HS-27A (cell line): ENCODE measurements at regions not wholly inside any gene's neighbourhood (a gene's known extent, or its start where the extent isn't known, plus 50 kb on each side); places are given as distances from the start of the nearest gene placed in this dataset.

ENCODE experiments used
- DNase-seq: peaks from one replicate; pipeline ENCODE4 v3.0.0-alpha.2; 2012; ENCODE audit warnings: low read depth, missing footprints

GRCh38 chr2:120401275-120402066 lies 55.5 kb downstream of the INHBB start:
- DNase-seq, result no peak

- no peak for DNase-seq
Measured at GRCh38 chr2:120402067-120402433, 56.1 kb downstream of the INHBB start.

- DNase-seq, result no peak
Measured at GRCh38 chr2:120402508-120402907, 56.6 kb downstream of the INHBB start.

DNA sequence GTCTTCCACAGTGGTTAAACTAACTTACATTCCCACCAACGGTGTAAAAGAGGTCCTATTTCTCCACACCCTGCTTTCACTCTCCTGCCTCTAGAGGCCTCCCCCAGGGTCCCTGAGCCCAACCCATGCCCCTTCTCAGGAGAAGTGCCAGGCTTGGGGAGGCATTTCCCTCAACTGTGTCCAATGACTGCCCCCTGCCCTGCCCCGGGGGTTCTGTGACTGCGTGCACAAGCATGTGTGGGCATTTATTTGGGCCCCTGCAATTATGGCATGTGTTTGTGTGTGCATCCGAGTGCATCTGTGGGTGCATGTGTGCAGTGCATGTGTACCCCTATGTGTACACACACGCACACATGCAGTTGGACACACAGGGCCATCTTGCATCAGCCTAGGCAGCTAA lies 57.3 kb downstream of the INHBB start:
- no peak for DNase-seq

- DNase-seq, result no peak
Measured at GRCh38 chr2:120403676-120404075, 57.7 kb downstream of the INHBB start.

- DNase-seq, result no peak
Measured at GRCh38 chr2:120404274-120404673, 58.3 kb downstream of the INHBB start.

DNA sequence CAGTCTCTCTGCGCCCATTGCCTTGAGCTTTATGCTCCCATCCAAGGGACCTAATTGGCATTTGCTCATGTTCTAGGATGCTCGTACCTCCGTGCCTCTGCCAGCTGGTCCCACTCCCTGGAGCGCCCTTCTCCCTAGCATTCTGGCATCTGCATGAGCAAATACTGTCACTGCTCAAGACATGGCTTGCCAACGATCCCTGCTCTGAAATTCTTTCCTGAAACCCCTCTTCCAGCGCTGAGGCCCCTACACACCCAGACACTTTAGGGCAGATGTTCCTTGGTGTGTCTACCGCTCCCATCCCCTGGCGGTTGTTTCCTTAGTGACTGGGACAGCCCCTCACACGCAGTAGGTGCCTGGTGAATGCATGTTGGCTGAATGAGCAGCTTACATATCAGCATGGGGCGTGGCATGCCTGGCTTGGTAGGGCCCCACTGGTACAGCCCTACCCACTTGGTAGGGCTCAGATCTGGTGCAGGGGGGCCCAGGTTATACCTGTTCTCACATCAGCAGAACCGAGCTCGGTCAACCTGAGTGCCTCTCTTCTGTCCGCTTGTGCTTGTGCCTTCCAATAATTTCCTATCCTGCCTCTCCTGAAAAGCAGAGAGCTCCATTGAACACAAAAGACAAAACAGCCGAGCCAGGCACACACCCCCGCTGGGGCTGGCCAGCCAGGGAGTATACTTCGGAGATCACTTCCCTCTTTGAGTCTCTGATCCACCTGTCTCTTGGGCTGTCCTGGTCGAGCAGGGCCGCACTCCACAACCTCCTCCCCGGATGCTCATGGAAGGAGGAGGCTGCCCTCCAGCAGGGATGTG lies 59.2 kb downstream of the INHBB start:
- DNase-seq, result no peak

GRCh38 chr2:120405759-120406099 lies 59.8 kb downstream of the INHBB start:
- no peak for DNase-seq

DNA sequence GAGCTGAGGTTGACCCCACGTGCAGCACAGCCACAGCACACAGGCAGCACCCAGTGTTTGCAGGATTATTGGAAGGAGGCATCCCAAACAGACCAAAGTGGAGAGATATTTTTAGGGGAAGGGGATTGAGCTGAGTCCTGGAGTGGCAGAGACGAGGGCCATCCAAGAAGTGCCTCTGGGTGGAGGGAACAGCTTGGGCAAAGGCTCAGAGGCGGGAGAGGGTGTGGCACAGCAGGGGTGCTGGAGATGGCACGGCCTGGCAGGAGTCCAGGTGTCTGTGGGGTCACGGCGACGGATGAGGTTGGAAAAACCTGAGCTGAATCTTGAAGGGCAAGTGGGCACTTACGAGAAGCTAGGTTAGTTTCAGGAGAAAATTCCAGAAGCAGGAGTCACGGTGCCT lies 60.6 kb downstream of the INHBB start:
- no peak for DNase-seq

- DNase-seq, result no peak
Measured at GRCh38 chr2:120410487-120410886, 64.6 kb downstream of the INHBB start.

DNA sequence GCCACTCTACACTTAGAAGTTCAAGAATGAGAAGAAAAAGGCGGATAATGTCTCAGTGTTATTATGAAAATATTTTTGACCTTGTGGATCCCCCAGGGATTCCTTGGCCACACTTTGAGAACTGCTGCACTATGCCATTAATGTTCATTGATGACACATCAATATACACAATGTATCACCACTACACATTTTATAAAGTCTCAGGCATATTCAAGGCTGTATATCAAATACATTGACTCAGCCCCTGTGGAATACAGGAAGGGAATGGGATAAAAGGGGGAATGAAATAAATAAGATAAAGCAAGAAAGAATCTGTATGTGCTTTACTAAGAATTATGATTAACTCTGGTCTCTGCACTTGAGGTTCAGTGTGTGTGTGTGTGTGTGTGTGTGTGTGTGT lies 69.1 kb downstream of the INHBB start:
- DNase-seq, result no peak

DNA sequence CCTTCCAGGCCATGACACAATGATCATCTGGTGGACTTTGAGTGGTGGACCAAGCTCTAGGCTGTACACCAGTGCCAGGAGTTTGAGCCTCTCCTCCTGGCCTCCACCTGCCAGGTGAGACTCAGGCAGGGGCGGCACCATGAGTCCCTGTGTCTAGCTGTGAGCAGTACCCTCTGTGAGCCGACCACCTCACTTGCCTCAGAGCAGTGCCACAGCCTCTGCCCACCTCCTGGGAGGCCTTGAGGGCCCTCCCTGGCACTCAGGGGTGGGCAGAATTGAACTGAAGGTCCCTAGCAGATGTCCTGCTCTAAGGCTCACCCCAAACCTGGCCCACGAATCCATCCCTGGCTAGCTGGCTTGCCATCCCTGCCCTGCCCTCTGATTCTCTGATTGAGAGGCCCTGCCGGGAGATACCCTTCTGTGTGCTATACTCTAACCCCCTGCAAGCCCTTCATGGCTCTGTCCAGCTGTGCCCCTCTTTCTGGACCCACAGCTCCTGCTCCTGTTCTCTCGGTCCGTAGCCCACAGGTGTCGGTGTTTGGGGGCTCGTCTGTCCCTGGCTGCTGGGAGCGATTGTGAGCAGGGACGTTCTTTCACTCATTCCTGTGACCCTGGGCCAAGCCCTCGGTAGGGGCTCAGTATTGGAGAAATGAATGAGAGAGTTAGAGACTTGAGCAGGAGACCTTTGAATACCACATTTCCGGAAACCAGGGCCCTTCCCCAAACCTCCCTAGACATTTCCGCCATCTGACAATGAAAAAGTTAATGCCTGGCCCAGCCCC lies 70.0 kb downstream of the INHBB start:
- no peak for DNase-seq

- no peak for DNase-seq
Measured at GRCh38 chr2:120418174-120418787, 72.3 kb downstream of the INHBB start.

DNA sequence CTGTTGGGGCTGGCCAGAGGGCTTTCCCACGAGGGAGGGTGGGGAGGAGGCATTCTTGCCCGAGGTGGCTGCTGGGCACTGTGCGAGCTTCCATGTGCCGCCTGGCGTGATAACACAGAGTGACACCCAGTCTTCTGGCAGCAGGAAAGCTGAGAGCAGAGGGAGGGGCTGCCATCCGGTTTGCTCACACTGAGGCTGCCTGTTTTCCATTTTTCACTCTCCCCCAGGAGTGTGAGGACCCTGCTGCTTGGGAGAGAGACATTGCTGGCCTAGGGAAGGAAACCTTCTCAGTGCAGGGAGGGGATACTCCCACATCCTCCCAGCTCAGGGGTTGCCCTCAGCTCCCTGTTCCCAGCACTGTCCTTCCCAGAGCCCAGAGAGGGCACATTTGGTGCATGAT lies 73.1 kb downstream of the INHBB start:
- no peak for DNase-seq

DNA sequence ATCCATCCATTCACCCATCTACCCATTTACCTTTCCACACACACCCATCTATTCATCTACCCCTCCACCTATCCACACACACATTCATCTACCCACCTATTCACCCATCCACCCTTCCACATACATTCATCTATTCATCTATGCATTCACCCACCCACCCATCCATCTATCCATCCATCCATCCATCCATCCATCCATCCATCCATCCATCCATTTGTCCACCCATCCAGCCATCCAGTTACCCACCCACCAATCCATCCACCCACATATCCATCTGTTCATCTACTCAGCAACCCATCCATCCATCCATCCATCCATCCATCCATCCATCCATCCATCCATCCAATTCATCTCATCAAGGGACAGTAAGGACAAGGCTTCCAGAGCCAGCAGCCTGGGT lies 74.0 kb downstream of the INHBB start:
- DNase-seq, result no peak

- no peak for DNase-seq
Measured at GRCh38 chr2:120421126-120421829, 75.3 kb downstream of the INHBB start.

GRCh38 chr2:120421830-120422175 lies 75.9 kb downstream of the INHBB start:
- DNase-seq, result no peak

DNA sequence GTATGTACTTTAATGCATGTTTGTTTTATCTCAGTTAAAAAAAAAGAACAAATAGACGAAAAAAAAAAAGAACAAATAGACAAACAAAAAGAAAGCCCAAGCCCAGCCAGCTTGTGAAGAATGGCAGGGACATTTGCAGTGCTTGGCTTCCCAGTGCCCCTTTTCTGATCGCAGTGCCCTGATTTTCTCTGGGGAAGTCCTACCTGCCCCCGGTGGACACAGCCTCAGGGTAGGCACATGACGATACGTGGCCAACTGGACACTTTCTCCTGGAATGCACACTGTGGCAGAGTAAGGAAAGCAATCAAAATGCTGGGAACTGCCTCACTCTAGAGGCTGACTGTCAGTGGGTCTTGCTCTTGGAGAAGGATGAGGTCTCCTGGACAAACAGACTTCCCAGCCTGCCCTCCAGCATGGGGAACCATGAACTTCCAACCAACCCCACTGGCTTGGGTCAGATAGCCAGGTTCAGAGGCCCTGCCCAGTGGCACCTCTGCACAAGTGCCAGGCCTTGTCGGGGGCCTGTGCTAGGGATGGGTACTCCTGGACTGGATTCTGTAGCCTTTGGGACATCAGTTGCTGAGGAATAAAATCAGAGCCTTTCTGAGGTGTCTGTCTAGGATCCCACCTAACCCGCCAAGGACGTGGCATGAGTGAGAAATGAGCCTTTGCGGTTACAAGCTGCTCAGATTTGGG lies 76.7 kb downstream of the INHBB start:
- no peak for DNase-seq

- no peak for DNase-seq
Measured at GRCh38 chr2:120423167-120423943, 77.4 kb downstream of the INHBB start.

DNA sequence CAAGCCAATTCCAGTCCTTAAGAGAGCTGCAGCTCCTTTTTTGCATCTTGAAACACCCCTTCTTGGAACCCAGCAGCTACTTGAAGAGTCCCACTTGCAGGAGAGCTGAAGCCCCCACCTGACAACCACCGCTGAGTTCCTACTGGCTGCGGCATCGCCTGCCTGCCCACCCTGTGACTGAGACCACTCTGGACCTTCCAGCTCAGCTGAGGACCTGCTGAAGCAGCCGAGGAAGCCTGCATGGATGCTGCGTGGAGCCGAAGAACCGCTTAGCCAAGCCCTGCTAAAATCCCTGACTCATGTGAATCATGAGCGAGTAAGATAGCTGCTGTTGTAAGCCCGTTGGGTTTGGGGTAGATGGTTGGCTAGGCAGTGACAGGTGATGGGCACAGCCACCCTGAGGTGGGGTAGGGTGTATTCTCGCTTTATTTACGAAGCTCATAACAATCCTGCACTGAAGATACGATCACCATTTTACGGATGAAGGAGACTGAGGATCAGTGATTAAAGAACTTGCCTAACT lies 78.4 kb downstream of the INHBB start:
- no peak for DNase-seq
